Fibroblast of lung (primary cell): ENCODE measurements at regions not wholly inside any gene's neighbourhood (a gene's known extent, or its start where the extent isn't known, plus 50 kb on each side); places are given as distances from the start of the nearest gene placed in this dataset.

ENCODE experiments used
- DNase-seq, 2 donors: peaks; one replicate each; pipeline versions ENCODE4 v3.0.0 to v3.0.0-alpha.2; 2010; ENCODE audit warnings: low read depth in 2 of 2
- H2AFZ ChIP-seq: 2 replicates; pipeline ENCODE4 v1.5.1; 2012; ENCODE audit warnings: low read length, control low read depth, inconsistent platforms
- H3K27ac ChIP-seq: 2 replicates; pipeline ENCODE4 v1.5.1; 2011; ENCODE audit warnings: low read length, control low read depth; ENCODE audit not compliant: insufficient read depth
- H3K27me3 ChIP-seq: 2 replicates; pipeline ENCODE4 v1.5.1; 2011; ENCODE audit warnings: mild to moderate bottlenecking, low read length; ENCODE audit not compliant: control insufficient read depth, insufficient read depth
- H3K36me3 ChIP-seq: 2 replicates; pipeline ENCODE4 v1.5.1; 2011; ENCODE audit warnings: low read length; ENCODE audit not compliant: control insufficient read depth, insufficient read depth
- H3K4me1 ChIP-seq: 2 replicates; pipeline ENCODE4 v1.5.1; 2011; ENCODE audit warnings: low read length; ENCODE audit not compliant: control insufficient read depth, insufficient read depth; ENCODE audit errors: extremely low read depth
- H3K4me2 ChIP-seq: 2 replicates; pipeline ENCODE4 v1.5.1; 2011; ENCODE audit warnings: low read length, control low read depth; ENCODE audit not compliant: insufficient read depth; ENCODE audit errors: extremely low read depth
- H3K4me3 ChIP-seq, 4 experiments: fragments of 200-600 bp in 1 of 4; sonication (generic) in 1 of 4; replicated peaks in 1 of 4; 2 replicates each; pipeline ENCODE4 v1.5.1; 2011 to 2016; ENCODE audit warnings: low read length in 4 of 4, low read depth in 3 of 4, mild to moderate bottlenecking in 3 of 4, control low read depth in 2 of 4, inconsistent platforms in 1 of 4, mixed read lengths in 1 of 4; ENCODE audit not compliant: insufficient read depth in 1 of 4; ENCODE audit errors: control extremely low read depth in 1 of 4
- H3K79me2 ChIP-seq: 2 replicates; pipeline ENCODE4 v1.5.1; 2012; ENCODE audit warnings: mild to moderate bottlenecking, low read length, inconsistent platforms; ENCODE audit not compliant: control insufficient read depth, insufficient read depth
- H3K9ac ChIP-seq: 2 replicates; pipeline ENCODE4 v1.5.1; 2011; ENCODE audit warnings: mild to moderate bottlenecking, low read length, control low read depth; ENCODE audit not compliant: insufficient read depth
- H3K9me3 ChIP-seq: 2 replicates; pipeline ENCODE4 v1.5.1; 2012; ENCODE audit warnings: low read depth, low read length; ENCODE audit not compliant: control insufficient read depth, insufficient read depth
- H4K20me1 ChIP-seq: 2 replicates; pipeline ENCODE4 v1.5.1; 2011; ENCODE audit warnings: low read length; ENCODE audit not compliant: control insufficient read depth, insufficient read depth; ENCODE audit errors: extremely low read depth
- CTCF ChIP-seq, 2 donors: IDR thresholded peaks in 1 of 2; conservative IDR thresholded peaks in 1 of 2; 1 replicate in 1 of 2; 2 replicates in 1 of 2; pipeline ENCODE4 v1.5.1; 2011 to 2012; ENCODE audit warnings: low read length in 2 of 2, control low read depth in 1 of 2, inconsistent platforms in 1 of 2, low read depth in 1 of 2, mild to moderate bottlenecking in 1 of 2
- EZH2 ChIP-seq: IDR thresholded peaks from 2 replicates; pipeline ENCODE4 v1.5.1; 2012; ENCODE audit warnings: low read length, control low read depth, mild to moderate bottlenecking; ENCODE audit errors: missing control alignments

DNA sequence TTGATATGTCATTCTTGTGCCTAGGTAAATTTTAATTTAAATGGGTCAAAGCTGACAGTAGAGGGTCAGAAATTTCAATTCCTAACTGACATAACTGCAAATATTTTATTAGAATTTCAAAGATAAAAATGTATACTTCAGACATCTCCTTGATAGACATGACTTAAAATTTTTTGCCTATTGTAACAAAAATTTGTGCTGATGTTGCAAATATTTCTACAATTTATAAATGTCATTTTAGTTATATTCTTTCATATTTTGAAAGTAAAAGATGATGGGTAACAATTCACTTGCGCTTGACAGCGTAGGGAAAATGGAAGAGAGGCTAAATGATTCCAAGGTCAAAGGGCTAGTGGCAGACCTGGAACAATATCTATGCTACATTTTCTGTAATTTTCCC is 220.3 kb upstream of the ST8SIA4 start:
- Histone ChIP-seq H3K4me2 (no peak overlapping the region), H3K27ac (no peak overlapping the region), H2AFZ (no peak overlapping the region), H4K20me1 (no peaks in the 10 kb centered on the region), H3K9me3 (no peaks in the 10 kb centered on the region), H3K4me3 (no peak overlapping the region), H3K4me1 (no peaks in the 10 kb centered on the region), H3K79me2 (no peaks in the 10 kb centered on the region), H3K27me3 (no peaks in the 10 kb centered on the region), H3K36me3 (no peaks in the 10 kb centered on the region), H3K9ac (no peak overlapping the region)
- no peak for DNase-seq
- TF ChIP-seq EZH2 (no peak), CTCF (conservative IDR thresholded peaks at IDR 0.05 in 1 of 2, IDR thresholded peaks at IDR 0.05 in 1 of 2; ENCODE audit: low read depth in 1 of 2, low read length in 2 of 2) (no peak)

GRCh38 chr5:101112645-101113044 is 209.6 kb upstream of the ST8SIA4 start:
- no peak for TF ChIP-seq EZH2
- no peak for TF ChIP-seq CTCF (conservative IDR thresholded peaks at IDR 0.05 in 1 of 2, IDR thresholded peaks at IDR 0.05 in 1 of 2; ENCODE audit: low read depth in 1 of 2, low read length in 2 of 2)
- Histone ChIP-seq H3K9me3 (no peaks in the 10 kb centered on the region), H3K4me3 (no peak overlapping the region), H3K27me3 (no peaks in the 10 kb centered on the region), H3K27ac (no peak overlapping the region), H3K79me2 (no peaks in the 10 kb centered on the region), H4K20me1 (no peaks in the 10 kb centered on the region), H2AFZ (no peak overlapping the region), H3K4me1 (no peaks in the 10 kb centered on the region), H3K36me3 (no peaks in the 10 kb centered on the region), H3K4me2 (no peak overlapping the region), H3K9ac (no peak overlapping the region)
- no peak for DNase-seq

- no peak overlapping the region for H2AFZ ChIP-seq
- H3K4me3 ChIP-seq, result no peak overlapping the region
- no peaks in the 10 kb centered on the region for H3K79me2 ChIP-seq
- no peak overlapping the region for H3K27ac ChIP-seq
- no peaks in the 10 kb centered on the region for H3K27me3 ChIP-seq
- H3K36me3 ChIP-seq, result no peaks in the 10 kb centered on the region
- H3K9ac ChIP-seq, result no peak overlapping the region
- H4K20me1 ChIP-seq, result no peaks in the 10 kb centered on the region
- no peaks in the 10 kb centered on the region for H3K9me3 ChIP-seq
- no peak overlapping the region for H3K4me2 ChIP-seq
- H3K4me1 ChIP-seq, result no peaks in the 10 kb centered on the region
- TF ChIP-seq EZH2 (no peak), CTCF (conservative IDR thresholded peaks at IDR 0.05 in 1 of 2, IDR thresholded peaks at IDR 0.05 in 1 of 2; ENCODE audit: low read depth in 1 of 2, low read length in 2 of 2) (no peak)
- no peak for DNase-seq
Observed at GRCh38 chr5:101103874-101104273, 200.8 kb upstream of the ST8SIA4 start.
